Anterior cingulate cortex (tissue), 58 donors: ENCODE measurements at regions not wholly inside any gene's neighbourhood (a gene's known extent, or its start where the extent isn't known, plus 50 kb on each side); places are given as distances from the start of the nearest gene placed in this dataset.

ENCODE experiments used
- DNase-seq, 58 donors: peaks; one replicate each; lab custom pipeline; 2025; lab: John Stamatoyannopoulos, UW

- DNase-seq, result no peak
Observed at GRCh38 chr4:13081830-13082229, 402.3 kb downstream of the RAB28 start.

- no peak for DNase-seq
Observed at GRCh38 chr4:13067077-13067476, 417.1 kb downstream of the RAB28 start.

GRCh38 chr4:13059019-13059418, 425.1 kb downstream of the RAB28 start:
- no peak for DNase-seq

GRCh38 chr4:13056630-13057189, 427.4 kb downstream of the RAB28 start:
- DNase-seq, result no peak

- no peak for DNase-seq
Observed at GRCh38 chr4:13054420-13054970, 429.6 kb downstream of the RAB28 start.

GRCh38 chr4:13047591-13047990, 436.5 kb downstream of the RAB28 start:
- DNase-seq, result no peak

GRCh38 chr4:13036841-13037240, 447.3 kb downstream of the RAB28 start:
- DNase-seq, result no peak

GRCh38 chr4:13032936-13033335, 451.2 kb downstream of the RAB28 start:
- no peak for DNase-seq

- DNase-seq, result no peak
Observed at GRCh38 chr4:13024147-13025105, 459.7 kb downstream of the RAB28 start.

- DNase-seq, result no peak
Observed at GRCh38 chr4:13007802-13008470, 476.2 kb downstream of the RAB28 start.

GRCh38 chr4:12993923-12994322, 490.2 kb downstream of the RAB28 start:
- DNase-seq, result no peak

GRCh38 chr4:12987284-12987683, 496.9 kb downstream of the RAB28 start:
- DNase-seq, result no peak

- DNase-seq, result no peak
Observed at GRCh38 chr4:12979797-12980196, 504.3 kb downstream of the RAB28 start.

GRCh38 chr4:12978310-12978709, 505.8 kb downstream of the RAB28 start:
- DNase-seq, result no peak

- no peak for DNase-seq
Observed at GRCh38 chr4:12975511-12975910, 508.6 kb downstream of the RAB28 start.

- DNase-seq, result no peak
Observed at GRCh38 chr4:12973522-12973921, 510.6 kb downstream of the RAB28 start.

GRCh38 chr4:12968345-12968744, 515.8 kb downstream of the RAB28 start:
- no peak for DNase-seq

- DNase-seq, result no peak
Observed at GRCh38 chr4:12966726-12967125, 517.4 kb downstream of the RAB28 start.

- DNase-seq, result no peak
Observed at GRCh38 chr4:12965334-12965733, 518.8 kb downstream of the RAB28 start.

- DNase-seq, result no peak
Observed at GRCh38 chr4:12963912-12964311, 520.2 kb downstream of the RAB28 start.

GRCh38 chr4:12963291-12963690, 520.8 kb downstream of the RAB28 start:
- DNase-seq, result no peak
